Adrenal gland (tissue), 5 donors: ENCODE measurements at regions not wholly inside any gene's neighbourhood (a gene's known extent, or its start where the extent isn't known, plus 50 kb on each side); places are given as distances from the start of the nearest gene placed in this dataset.

ENCODE experiments used
- CTCF ChIP-seq, 6 experiments: fragments of 450-650 bp in 4 of 6; fragments of 200-600 bp in 2 of 6; sonication (generic) in 1 of 6; IDR thresholded peaks; 1 replicate in 5 of 6; 2 replicates in 1 of 6; pipeline versions ENCODE4 v1.5.1 to v1.8.0; 2016 to 2021; ENCODE audit warnings: antibody characterized with exemption in 6 of 6, mild to moderate bottlenecking in 2 of 6, moderate library complexity in 1 of 6
- POLR2A ChIP-seq, 2 donors: fragments of 450-650 bp; IDR thresholded peaks; one replicate each; pipeline ENCODE4 v1.6.1; 2017; ENCODE audit warnings: antibody characterized with exemption in 2 of 2, mild to moderate bottlenecking in 2 of 2, moderate library complexity in 1 of 2
- donor health status: DM: no; HTN: no; CAD: no.

- no peak for TF ChIP-seq CTCF (IDR thresholded peaks at IDR 0.05)
- TF ChIP-seq POLR2A (IDR thresholded peaks at IDR 0.05) = no peak
These were observed 1212.8 kb downstream of the REEP3 start for GRCh38 chr10:64733980-64734379.
